Bronchial epithelial cell (primary cell): ENCODE measurements at regions not wholly inside any gene's neighbourhood (a gene's known extent, or its start where the extent isn't known, plus 50 kb on each side); places are given as distances from the start of the nearest gene placed in this dataset.

ENCODE experiments used
- DNase-seq: peaks from one replicate; pipeline ENCODE4 v3.0.0-alpha.2; 2010; ENCODE audit warnings: low read depth
- FAIRE-seq: peaks from 2 replicates; lab custom pipeline; 2011; peaks lifted over from hg19 to GRCh38; lab: Jason Lieb, UNC
- H3K27me3 ChIP-seq: 2 replicates; pipeline ENCODE4 v1.5.1; 2011; ENCODE audit warnings: low read length; ENCODE audit not compliant: control insufficient read depth, insufficient read depth
- H3K36me3 ChIP-seq: 2 replicates; pipeline ENCODE4 v1.5.1; 2011; ENCODE audit warnings: low read length; ENCODE audit not compliant: control insufficient read depth, insufficient read depth
- H3K4me3 ChIP-seq: 2 replicates; pipeline ENCODE4 v1.5.1; 2011; ENCODE audit warnings: mild to moderate bottlenecking, low read depth, low read length, control low read depth
- CTCF ChIP-seq: IDR thresholded peaks from 2 replicates; pipeline ENCODE4 v1.5.1; 2011; ENCODE audit warnings: mild to moderate bottlenecking, moderate library complexity, low read length, control low read depth, inconsistent platforms; ENCODE audit not compliant: insufficient read depth, severe bottlenecking

- Histone ChIP-seq H3K27me3 (no peaks in the 10 kb centered on the region), H3K4me3 (no peak overlapping the region), H3K36me3 (no peaks in the 10 kb centered on the region)
- no peak for DNase-seq
- FAIRE-seq, result no peak
- TF ChIP-seq CTCF, result no peak
These were observed 316.1 kb downstream of the SEC23A start for GRCh38 chr14:38786921-38787320.

- FAIRE-seq (no peak), DNase-seq (no peak)
- Histone ChIP-seq H3K36me3 (no peaks in the 10 kb centered on the region), H3K4me3 (no peak overlapping the region), H3K27me3 (no peaks in the 10 kb centered on the region)
- no peak for TF ChIP-seq CTCF
These were observed 325.6 kb downstream of the SEC23A start for GRCh38 chr14:38777401-38777800.

- H3K4me3 ChIP-seq, result no peak overlapping the region
These were observed 327.0 kb downstream of the SEC23A start for GRCh38 chr14:38775986-38776385.

GRCh38 chr14:38774162-38774561 is 328.9 kb downstream of the SEC23A start:
- no peak for TF ChIP-seq CTCF
- no peak overlapping the region for H3K4me3 ChIP-seq
- DNase-seq (no peak), FAIRE-seq (no peak)
- no peaks in the 10 kb centered on the region for H3K36me3 ChIP-seq
- no peaks in the 10 kb centered on the region for H3K27me3 ChIP-seq

More at GRCh38 chr14:38775986-38776385, 327.0 kb downstream of the SEC23A start:
- DNase-seq (no peak), FAIRE-seq (no peak)
- H3K36me3 ChIP-seq, result no peaks in the 10 kb centered on the region
- H3K27me3 ChIP-seq, result no peaks in the 10 kb centered on the region
- no peak for TF ChIP-seq CTCF

- no peak for FAIRE-seq
- TF ChIP-seq CTCF, result no peak
- no peak for DNase-seq
- no peaks in the 10 kb centered on the region for H3K36me3 ChIP-seq
- no peaks in the 10 kb centered on the region for H3K27me3 ChIP-seq
- H3K4me3 ChIP-seq, result no peak overlapping the region
These were observed 332.8 kb downstream of the SEC23A start for GRCh38 chr14:38770251-38770650.

GRCh38 chr14:38762845-38763244 is 340.2 kb downstream of the SEC23A start:
- FAIRE-seq, result no peak
- H3K27me3 ChIP-seq, result no peaks in the 10 kb centered on the region
- no peak overlapping the region for H3K4me3 ChIP-seq
- no peak for TF ChIP-seq CTCF
- DNase-seq, result no peak
- no peaks in the 10 kb centered on the region for H3K36me3 ChIP-seq
